AG04450 (cell line): ENCODE measurements at regions not wholly inside any gene's neighbourhood (a gene's known extent, or its start where the extent isn't known, plus 50 kb on each side); places are given as distances from the start of the nearest gene placed in this dataset.
"Not testable (repeated sequence)": the region's sequence is repeated elsewhere in the genome, so short reads cannot be mapped to it uniquely, and the experiment has no call there.

Experiments used
- CTCF ChIA-PET: fragments of 300-600, 350-600 bp; formaldehyde crosslinking; extraction: SDS; loops from one replicate; lab custom pipeline; 2022; ENCODE audit warnings: antibody characterized with exemption, inconsistent platforms; lab: Charles Lee
- POLR2A ChIA-PET: fragments of 350-600 bp; formaldehyde crosslinking; extraction: SDS; loops from one replicate; lab custom pipeline; 2021; ENCODE audit warnings: antibody characterized with exemption, inconsistent platforms; lab: Yijun Ruan, JAX
- DNase-seq: peaks from one replicate; pipeline ENCODE4 v3.0.0-alpha.2; 2011; ENCODE audit warnings: low read depth, low spot score
- H3K27ac ChIP-seq: one replicate; pipeline ENCODE4 v1.5.1; 2012; ENCODE audit warnings: low read depth, low read length, control low read depth
- H3K27me3 ChIP-seq: one replicate; pipeline ENCODE4 v1.6.0; 2012; ENCODE audit warnings: low read length; ENCODE audit not compliant: control insufficient read depth, insufficient read depth
- H3K4me3 ChIP-seq: 2 replicates; pipeline ENCODE4 v1.5.1; 2011; ENCODE audit warnings: mild to moderate bottlenecking, low read depth, low read length, control low read depth
- H3K9me3 ChIP-seq: 2 replicates; pipeline ENCODE4 v1.5.1; 2012; ENCODE audit warnings: low read length; ENCODE audit not compliant: control insufficient read depth, insufficient read depth
- CTCF ChIP-seq: IDR thresholded peaks from 2 replicates; pipeline ENCODE4 v1.5.1; 2011; ENCODE audit warnings: low read depth, low read length, control low read depth, inconsistent platforms

GRCh38 chr2:145383961-145384360 is 864.0 kb upstream of the ZEB2 start:
- POLR2A ChIA-PET: no interaction called here
- no peak for DNase-seq
- Histone ChIP-seq H3K27ac (no peak overlapping the region), H3K4me3 (no peak overlapping the region), H3K9me3 (no peaks in the 10 kb centered on the region), H3K27me3 (no peaks in the 10 kb centered on the region)
- TF ChIP-seq CTCF: no peak
- CTCF ChIA-PET: no interaction called here

GRCh38 chr2:145380436-145381017 is 860.6 kb upstream of the ZEB2 start:
- no peaks in the 10 kb centered on the region for H3K27me3 ChIP-seq
- no peak overlapping the region for H3K27ac ChIP-seq
- ChIA-PET CTCF (no interaction called here), POLR2A (no interaction called here)
- H3K9me3 ChIP-seq: no peaks in the 10 kb centered on the region
- DNase-seq: peak; percentile 6
- no peak for TF ChIP-seq CTCF
- no peak overlapping the region for H3K4me3 ChIP-seq

- TF ChIP-seq CTCF: no peak
- Histone ChIP-seq H3K4me3 (no peak overlapping the region), H3K27ac (no peak overlapping the region), H3K27me3 (no peaks in the 10 kb centered on the region), H3K9me3 (no peaks in the 10 kb centered on the region)
- ChIA-PET POLR2A (no interaction called here), CTCF (no interaction called here)
- no peak for DNase-seq
Observed at GRCh38 chr2:145379934-145380333, 860.0 kb upstream of the ZEB2 start.

- no peak for TF ChIP-seq CTCF
- no peak for DNase-seq
- H3K27ac ChIP-seq: no peak overlapping the region
- no peaks in the 10 kb centered on the region for H3K9me3 ChIP-seq
- CTCF ChIA-PET: no interaction called here
- POLR2A ChIA-PET: no interaction called here
- H3K27me3 ChIP-seq: no peaks in the 10 kb centered on the region
- no peak overlapping the region for H3K4me3 ChIP-seq
Observed at GRCh38 chr2:145374165-145374564, 854.2 kb upstream of the ZEB2 start.

- POLR2A ChIA-PET, DNase-seq, H3K27me3 ChIP-seq, H3K9me3 ChIP-seq, H3K4me3 ChIP-seq, H3K27ac ChIP-seq, CTCF ChIA-PET: not testable (repeated sequence)
Observed at GRCh38 chr2:145367334-145367733, 847.4 kb upstream of the ZEB2 start.
